Caco-2 (cell line): ENCODE measurements at regions not wholly inside any gene's neighbourhood (a gene's known extent, or its start where the extent isn't known, plus 50 kb on each side); places are given as distances from the start of the nearest gene placed in this dataset.

Experiments
- BruUV-seq: library from RNA; stranded (reverse); fragments of 400-500 nt; replicated peaks from 2 replicates; lab custom pipeline; 2021; lab: Mats Ljungman, UMichigan
- CTCF ChIA-PET: fragments of 300-600 bp; sonication (Branson Sonifier 250); formaldehyde crosslinking; loops from one replicate; lab custom pipeline; 2022; ENCODE audit warnings: antibody characterized with exemption; lab: Charles Lee
- POLR2A ChIA-PET: fragments of 300-600 bp; sonication (Branson Sonifier 250); formaldehyde crosslinking; loops from one replicate; lab custom pipeline; 2022; ENCODE audit warnings: antibody characterized with exemption; lab: Charles Lee
- DNase-seq, 2 experiments: peaks; one replicate each; pipeline versions ENCODE4 v3.0.0 to v3.0.0-alpha.2; 2020 to 2022
- H3K27me3 ChIP-seq: replicated peaks from 2 replicates; pipeline ENCODE4 v1.6.0; 2011; ENCODE audit warnings: low read length; ENCODE audit not compliant: control insufficient read depth, insufficient read depth
- H3K36me3 ChIP-seq: 2 replicates; pipeline ENCODE4 v1.5.1; 2011; ENCODE audit warnings: low read length; ENCODE audit not compliant: control insufficient read depth, insufficient read depth
- H3K4me1 ChIP-seq: fragments of 250-450 bp; sonication (Bioruptor Pico); 2 replicates; pipeline ENCODE4 v1.5.1; 2020; ENCODE audit warnings: mild to moderate bottlenecking
- H3K4me3 ChIP-seq: 2 replicates; pipeline ENCODE4 v1.5.1; 2011; ENCODE audit warnings: low read depth, mild to moderate bottlenecking, control low read depth, low read length
- H3K9me3 ChIP-seq: fragments of 250-450 bp; sonication (Bioruptor Pico); 2 replicates; pipeline ENCODE4 v1.5.1; 2020; ENCODE audit warnings: mild to moderate bottlenecking, moderate library complexity
- H3K27ac Mint-ChIP-seq: one replicate; pipeline ENCODE4 v1.8.0; 2022; ENCODE audit warnings: mixed read lengths; ENCODE audit not compliant: unreplicated experiment
- H3K27me3 Mint-ChIP-seq: one replicate; pipeline ENCODE4 v1.8.0; 2022; ENCODE audit warnings: mixed read lengths; ENCODE audit not compliant: insufficient read depth, unreplicated experiment
- H3K36me3 Mint-ChIP-seq: one replicate; pipeline ENCODE4 v1.8.0; 2022; ENCODE audit warnings: mild to moderate bottlenecking, mixed read lengths; ENCODE audit not compliant: insufficient read depth, unreplicated experiment
- H3K4me1 Mint-ChIP-seq: one replicate; pipeline ENCODE4 v1.8.0; 2022; ENCODE audit warnings: low read depth, mixed read lengths; ENCODE audit not compliant: unreplicated experiment
- H3K4me3 Mint-ChIP-seq: one replicate; pipeline ENCODE4 v1.8.0; 2022; ENCODE audit warnings: mild to moderate bottlenecking, moderate library complexity, mixed read lengths; ENCODE audit not compliant: unreplicated experiment
- H3K9me3 Mint-ChIP-seq: one replicate; pipeline ENCODE4 v1.8.0; 2022; ENCODE audit warnings: mixed read lengths; ENCODE audit not compliant: unreplicated experiment
- intact Hi-C: fragments of 100-400 bp; cut with micrococcal nuclease; formaldehyde crosslinking; loops from one replicate; pipeline ENCODE4 v1.10.0; 2022; ENCODE audit not compliant: unreplicated experiment
- TF ChIP-seq, protein P1 (sequence below), 2 experiments: fragments of 200-600 bp in 1 of 2; IDR thresholded peaks; 1 replicate in 1 of 2; 2 replicates in 1 of 2; pipeline versions ENCODE4 v1.5.1 to v1.8.0; 2011 to 2022; ENCODE audit warnings: antibody characterized with exemption in 1 of 2, control low read depth in 1 of 2, inconsistent platforms in 1 of 2, low read depth in 1 of 2, low read length in 1 of 2, mild to moderate bottlenecking in 1 of 2, moderate library complexity in 1 of 2; ENCODE audit not compliant: insufficient read depth in 1 of 2, severe bottlenecking in 1 of 2, unreplicated experiment in 1 of 2

DNA sequence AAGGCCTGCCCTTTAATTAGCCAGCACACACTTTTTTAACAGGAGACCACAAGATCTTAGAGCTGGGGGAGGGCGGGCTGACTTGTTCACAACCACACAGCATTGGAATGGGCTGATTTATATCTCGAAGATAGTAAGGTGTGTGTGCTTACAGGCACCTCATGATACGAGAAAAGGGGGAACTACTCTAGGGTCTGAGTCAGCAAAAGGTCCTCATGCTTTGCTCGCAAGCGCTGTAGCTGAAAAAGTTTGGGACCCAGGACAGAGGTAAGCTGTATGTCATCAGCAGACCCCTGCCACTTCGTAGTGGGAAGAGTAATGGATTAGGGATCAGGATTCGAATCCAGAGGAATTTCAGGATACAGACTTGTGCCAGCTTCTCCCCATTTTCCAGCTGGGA, 88.9 kb upstream of the RBM19 start:
- CTCF ChIA-PET, result no interaction called here
- Mint-ChIP-seq H3K27me3 (peaks cover 6% of the 10 kb centered on the region), H3K4me1 (peaks cover 9% of the 10 kb centered on the region), H3K4me3 (no peak overlapping the region), H3K36me3 (no peaks in the 10 kb centered on the region), H3K9me3 (peaks cover 22% of the 10 kb centered on the region), H3K27ac (no peak overlapping the region)
- no peaks in the 10 kb centered on the region for H3K27me3 ChIP-seq
- DNase-seq, result no peak
- H3K36me3 ChIP-seq, result no peaks in the 10 kb centered on the region
- H3K4me1 ChIP-seq, result no peaks in the 10 kb centered on the region
- H3K4me3 ChIP-seq, result no peak overlapping the region
- BruUV-seq, result no TSS peak
- POLR2A ChIA-PET, result no interaction called here
- TF ChIP-seq, protein P1, sequence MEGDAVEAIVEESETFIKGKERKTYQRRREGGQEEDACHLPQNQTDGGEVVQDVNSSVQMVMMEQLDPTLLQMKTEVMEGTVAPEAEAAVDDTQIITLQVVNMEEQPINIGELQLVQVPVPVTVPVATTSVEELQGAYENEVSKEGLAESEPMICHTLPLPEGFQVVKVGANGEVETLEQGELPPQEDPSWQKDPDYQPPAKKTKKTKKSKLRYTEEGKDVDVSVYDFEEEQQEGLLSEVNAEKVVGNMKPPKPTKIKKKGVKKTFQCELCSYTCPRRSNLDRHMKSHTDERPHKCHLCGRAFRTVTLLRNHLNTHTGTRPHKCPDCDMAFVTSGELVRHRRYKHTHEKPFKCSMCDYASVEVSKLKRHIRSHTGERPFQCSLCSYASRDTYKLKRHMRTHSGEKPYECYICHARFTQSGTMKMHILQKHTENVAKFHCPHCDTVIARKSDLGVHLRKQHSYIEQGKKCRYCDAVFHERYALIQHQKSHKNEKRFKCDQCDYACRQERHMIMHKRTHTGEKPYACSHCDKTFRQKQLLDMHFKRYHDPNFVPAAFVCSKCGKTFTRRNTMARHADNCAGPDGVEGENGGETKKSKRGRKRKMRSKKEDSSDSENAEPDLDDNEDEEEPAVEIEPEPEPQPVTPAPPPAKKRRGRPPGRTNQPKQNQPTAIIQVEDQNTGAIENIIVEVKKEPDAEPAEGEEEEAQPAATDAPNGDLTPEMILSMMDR (IDR thresholded peaks at IDR 0.05; ENCODE audit: insufficient read depth in 1 of 2, low read depth in 1 of 2, low read length in 1 of 2, severe bottlenecking in 1 of 2, unreplicated experiment in 1 of 2), result no peak
- intact Hi-C loops, result no loop called here
- no peaks in the 10 kb centered on the region for H3K9me3 ChIP-seq

DNA sequence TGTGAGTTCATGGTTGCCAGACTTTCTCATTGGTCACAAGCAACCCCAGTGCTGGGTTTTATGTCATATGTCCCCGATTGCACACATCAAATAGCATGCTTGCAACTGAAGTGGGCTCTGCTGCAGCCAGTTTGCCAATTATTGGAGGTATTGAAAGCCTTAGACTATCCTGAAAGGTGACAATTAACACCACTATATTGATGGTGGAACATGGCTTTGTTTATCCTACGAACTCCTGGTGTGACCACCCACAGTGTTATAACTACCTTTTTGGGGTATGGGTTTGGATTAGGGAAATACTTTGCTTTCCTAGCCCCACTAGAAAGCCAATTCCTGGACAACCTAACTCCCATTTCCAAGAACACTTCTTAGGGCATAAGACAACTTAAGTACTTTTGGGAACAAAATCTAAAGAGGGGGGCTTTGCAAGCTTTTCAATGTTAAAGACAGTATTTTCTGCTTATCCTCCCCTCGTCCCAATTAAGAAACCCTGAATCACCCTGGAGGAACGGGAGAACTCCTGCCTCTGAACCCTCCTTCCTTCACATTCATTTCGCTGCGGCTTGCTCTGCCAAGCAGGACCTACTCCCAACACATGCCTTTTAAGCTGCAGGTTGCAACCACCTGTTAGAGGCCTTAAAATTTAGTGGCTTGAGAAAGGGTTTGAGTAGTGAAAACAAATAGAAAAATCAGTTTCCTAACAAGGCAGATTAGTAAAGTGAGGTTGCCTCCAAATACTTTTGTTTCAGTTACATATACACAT, 80.3 kb upstream of the RBM19 start:
- H3K4me1 ChIP-seq, result no peaks in the 10 kb centered on the region
- BruUV-seq, result no TSS peak
- no peaks in the 10 kb centered on the region for H3K36me3 Mint-ChIP-seq
- H3K27me3 Mint-ChIP-seq, result peaks cover 17% of the 10 kb centered on the region
- no peaks in the 10 kb centered on the region; the same call in 1 of the 2 replicates for H3K27me3 ChIP-seq
- DNase-seq, result no peak
- TF ChIP-seq, protein P1 (IDR thresholded peaks at IDR 0.05; ENCODE audit: insufficient read depth in 1 of 2, low read depth in 1 of 2, low read length in 1 of 2, severe bottlenecking in 1 of 2, unreplicated experiment in 1 of 2), result no peak
- H3K9me3 ChIP-seq, result no peaks in the 10 kb centered on the region
- POLR2A ChIA-PET, result no interaction called here
- no peak overlapping the region for H3K27ac Mint-ChIP-seq
- intact Hi-C loops, result no loop called here
- H3K9me3 Mint-ChIP-seq, result peaks cover 18% of the 10 kb centered on the region
- H3K4me1 Mint-ChIP-seq, result no peaks in the 10 kb centered on the region
- H3K4me3 Mint-ChIP-seq, result no peak overlapping the region
- CTCF ChIA-PET, result no interaction called here
- H3K36me3 ChIP-seq, result no peaks in the 10 kb centered on the region
- H3K4me3 ChIP-seq, result no peak overlapping the region

DNA sequence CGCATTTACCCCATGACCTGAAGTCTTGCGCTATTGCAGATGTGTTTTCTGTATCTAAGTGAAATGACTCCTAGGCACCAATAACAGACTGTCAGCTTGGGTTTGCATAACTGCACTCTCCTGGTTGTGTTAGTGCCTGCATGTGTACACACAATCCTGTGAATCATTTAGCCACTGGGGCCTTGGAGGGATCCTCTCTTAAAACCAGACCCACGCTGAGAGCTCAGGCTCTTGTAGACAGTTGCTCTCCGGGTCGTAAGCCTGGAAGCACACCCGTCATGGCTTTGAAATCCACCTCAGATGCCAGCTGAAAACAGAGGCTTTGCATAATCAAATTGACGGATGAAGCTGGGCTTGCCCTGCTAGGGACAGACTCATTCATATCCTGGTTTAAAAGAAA, 79.2 kb upstream of the RBM19 start:
- H3K27me3 Mint-ChIP-seq, result peaks cover 15% of the 10 kb centered on the region
- no peak for DNase-seq
- BruUV-seq, result no TSS peak

More for the DNA sequence above, 79.2 kb upstream of the RBM19 start:
- ChIA-PET POLR2A (no interaction called here), CTCF (no interaction called here)
- H3K36me3 Mint-ChIP-seq, result no peaks in the 10 kb centered on the region
- intact Hi-C loops, result no loop called here
- no peaks in the 10 kb centered on the region; the same call in 1 of the 2 replicates for H3K27me3 ChIP-seq
- H3K4me3 ChIP-seq, result no peak overlapping the region
- no peaks in the 10 kb centered on the region for H3K4me1 ChIP-seq
- no peaks in the 10 kb centered on the region for H3K9me3 ChIP-seq
- no peaks in the 10 kb centered on the region for H3K4me1 Mint-ChIP-seq
- TF ChIP-seq, protein P1 (IDR thresholded peaks at IDR 0.05; ENCODE audit: insufficient read depth in 1 of 2, low read depth in 1 of 2, low read length in 1 of 2, severe bottlenecking in 1 of 2, unreplicated experiment in 1 of 2), result no peak
- H3K9me3 Mint-ChIP-seq, result peaks cover 15% of the 10 kb centered on the region
- no peak overlapping the region for H3K27ac Mint-ChIP-seq
- H3K36me3 ChIP-seq, result no peaks in the 10 kb centered on the region
- no peak overlapping the region for H3K4me3 Mint-ChIP-seq
